T-helper 17 cell (primary cell): ENCODE measurements at regions not wholly inside any gene's neighbourhood (a gene's known extent, or its start where the extent isn't known, plus 50 kb on each side); places are given as distances from the start of the nearest gene placed in this dataset.

Experiments
- ATAC-seq: fragments of 150-1000 bp; cut with Tn5 transposase; 2 replicates; pipeline ENCODE4 v1.10.0; 2021; ENCODE audit warnings: mild to moderate bottlenecking, moderate library complexity
- DNase-seq, 3 donors: peaks; one replicate each; pipeline versions ENCODE4 v3.0.0 to v3.0.0-alpha.2; 2020 to 2021
- H3K9me3 ChIP-seq: one replicate; pipeline ENCODE4 v1.7.0; 2013; ENCODE audit warnings: low read length, mild to moderate bottlenecking; ENCODE audit not compliant: control insufficient read depth, poor library complexity, severe bottlenecking
- H3K27ac Mint-ChIP-seq: one replicate; pipeline ENCODE4 v1.8.0; 2022; ENCODE audit warnings: mild to moderate bottlenecking, moderate library complexity, mixed read lengths
- H3K27me3 Mint-ChIP-seq: one replicate; pipeline ENCODE4 v1.8.0; 2022; ENCODE audit warnings: mixed read lengths
- H3K36me3 Mint-ChIP-seq: one replicate; pipeline ENCODE4 v1.8.0; 2022; ENCODE audit warnings: low read depth, mixed read lengths
- H3K4me1 Mint-ChIP-seq: one replicate; pipeline ENCODE4 v1.8.0; 2022; ENCODE audit warnings: mild to moderate bottlenecking, mixed read lengths
- H3K4me3 Mint-ChIP-seq: one replicate; pipeline ENCODE4 v1.8.0; 2022; ENCODE audit warnings: mild to moderate bottlenecking, moderate library complexity, mixed read lengths

- DNase-seq: no peak
- H3K27me3 Mint-ChIP-seq: peaks cover 4% of the 10 kb centered on the region
- no peak overlapping the region for H3K4me3 Mint-ChIP-seq
Observed at GRCh38 chr2:128724972-128725371, 406.3 kb upstream of the HS6ST1 start.

GRCh38 chr2:128726236-128726635, 407.6 kb upstream of the HS6ST1 start:
- no peaks in the 10 kb centered on the region for H3K27me3 Mint-ChIP-seq
- no peak for DNase-seq
- H3K4me1 Mint-ChIP-seq: peaks cover 2% of the 10 kb centered on the region
- H3K27ac Mint-ChIP-seq: no peak overlapping the region
- no peaks in the 10 kb centered on the region for H3K36me3 Mint-ChIP-seq
- no peaks in the 10 kb centered on the region for H3K9me3 ChIP-seq
- ATAC-seq: no peak
- no peak overlapping the region for H3K4me3 Mint-ChIP-seq

More at GRCh38 chr2:128724972-128725371, 406.3 kb upstream of the HS6ST1 start:
- ATAC-seq: no peak
- Mint-ChIP-seq H3K4me1 (peaks cover 2% of the 10 kb centered on the region), H3K36me3 (no peaks in the 10 kb centered on the region), H3K27ac (no peak overlapping the region)
- H3K9me3 ChIP-seq: no peaks in the 10 kb centered on the region

GRCh38 chr2:128726911-128727310, 408.2 kb upstream of the HS6ST1 start:
- H3K27me3 Mint-ChIP-seq: no peaks in the 10 kb centered on the region
- ATAC-seq (no peak), DNase-seq (no peak)
- no peak overlapping the region for H3K4me3 Mint-ChIP-seq
- H3K36me3 Mint-ChIP-seq: no peaks in the 10 kb centered on the region
- H3K27ac Mint-ChIP-seq: no peak overlapping the region
- H3K4me1 Mint-ChIP-seq: peaks cover 2% of the 10 kb centered on the region
- no peaks in the 10 kb centered on the region for H3K9me3 ChIP-seq

- Mint-ChIP-seq H3K4me3 (no peak overlapping the region), H3K36me3 (no peaks in the 10 kb centered on the region), H3K27ac (no peak overlapping the region), H3K4me1 (peaks cover 2% of the 10 kb centered on the region), H3K27me3 (peaks cover 1% of the 10 kb centered on the region)
- no peaks in the 10 kb centered on the region for H3K9me3 ChIP-seq
- ATAC-seq (no peak), DNase-seq (no peak)
Observed at GRCh38 chr2:128727404-128727803, 408.7 kb upstream of the HS6ST1 start.

GRCh38 chr2:128727914-128728313, 409.2 kb upstream of the HS6ST1 start:
- Mint-ChIP-seq H3K27me3 (peaks cover 6% of the 10 kb centered on the region), H3K4me3 (no peak overlapping the region), H3K36me3 (no peaks in the 10 kb centered on the region), H3K27ac (no peak overlapping the region), H3K4me1 (peaks cover 2% of the 10 kb centered on the region)
- DNase-seq: no peak
- no peaks in the 10 kb centered on the region for H3K9me3 ChIP-seq
- ATAC-seq: no peak

- DNase-seq (no peak), ATAC-seq (no peak)
- no peak overlapping the region for H3K27ac Mint-ChIP-seq
- H3K27me3 Mint-ChIP-seq: peaks cover 13% of the 10 kb centered on the region
- H3K9me3 ChIP-seq: no peaks in the 10 kb centered on the region
- no peaks in the 10 kb centered on the region for H3K36me3 Mint-ChIP-seq
- no peak overlapping the region for H3K4me3 Mint-ChIP-seq
- H3K4me1 Mint-ChIP-seq: peaks cover 2% of the 10 kb centered on the region
Observed at GRCh38 chr2:128729051-128729450, 410.4 kb upstream of the HS6ST1 start.

GRCh38 chr2:128731994-128732650, 413.5 kb upstream of the HS6ST1 start:
- ATAC-seq: no peak
- no peak overlapping the region for H3K4me3 Mint-ChIP-seq

GRCh38 chr2:128732976-128733431, 414.3 kb upstream of the HS6ST1 start:
- DNase-seq: no peak
- no peaks in the 10 kb centered on the region for H3K9me3 ChIP-seq
- Mint-ChIP-seq H3K27ac (no peak overlapping the region), H3K4me3 (no peak overlapping the region), H3K36me3 (no peaks in the 10 kb centered on the region), H3K4me1 (peaks cover 3% of the 10 kb centered on the region), H3K27me3 (peaks cover 30% of the 10 kb centered on the region)
- no peak for ATAC-seq

More at GRCh38 chr2:128731994-128732650, 413.5 kb upstream of the HS6ST1 start:
- Mint-ChIP-seq H3K4me1 (peaks cover 3% of the 10 kb centered on the region), H3K36me3 (no peaks in the 10 kb centered on the region), H3K27ac (no peak overlapping the region), H3K27me3 (peaks cover 30% of the 10 kb centered on the region)
- no peak for DNase-seq
- no peaks in the 10 kb centered on the region for H3K9me3 ChIP-seq

- H3K27ac Mint-ChIP-seq: no peak overlapping the region
- ATAC-seq: no peak
- H3K4me3 Mint-ChIP-seq: no peak overlapping the region
- DNase-seq: no peak
- no peaks in the 10 kb centered on the region for H3K9me3 ChIP-seq
- no peaks in the 10 kb centered on the region for H3K36me3 Mint-ChIP-seq
- H3K4me1 Mint-ChIP-seq: peaks cover 3% of the 10 kb centered on the region
- peaks cover 30% of the 10 kb centered on the region for H3K27me3 Mint-ChIP-seq
Observed at GRCh38 chr2:128733450-128733849, 414.8 kb upstream of the HS6ST1 start.

- Mint-ChIP-seq H3K27me3 (peaks cover 30% of the 10 kb centered on the region), H3K27ac (no peak overlapping the region), H3K36me3 (no peaks in the 10 kb centered on the region), H3K4me1 (peaks cover 3% of the 10 kb centered on the region), H3K4me3 (peak overlapping the region; percentile 36)
- DNase-seq (no peak), ATAC-seq (peak; percentile 25)
- no peaks in the 10 kb centered on the region for H3K9me3 ChIP-seq
Observed at GRCh38 chr2:128734521-128735295, 416.0 kb upstream of the HS6ST1 start.

GRCh38 chr2:128735296-128735960, 416.8 kb upstream of the HS6ST1 start:
- Mint-ChIP-seq H3K4me1 (peaks cover 3% of the 10 kb centered on the region), H3K27me3 (peaks cover 30% of the 10 kb centered on the region), H3K36me3 (no peaks in the 10 kb centered on the region), H3K4me3 (no peak overlapping the region), H3K27ac (no peak overlapping the region)
- no peak for DNase-seq
- H3K9me3 ChIP-seq: no peaks in the 10 kb centered on the region
- no peak for ATAC-seq

- DNase-seq (no peak), ATAC-seq (no peak)
- H3K27ac Mint-ChIP-seq: no peak overlapping the region
- H3K27me3 Mint-ChIP-seq: peaks cover 30% of the 10 kb centered on the region
- no peaks in the 10 kb centered on the region for H3K36me3 Mint-ChIP-seq
- H3K4me3 Mint-ChIP-seq: no peak overlapping the region
- H3K4me1 Mint-ChIP-seq: peaks cover 3% of the 10 kb centered on the region
- no peaks in the 10 kb centered on the region for H3K9me3 ChIP-seq
Observed at GRCh38 chr2:128736046-128736688, 417.5 kb upstream of the HS6ST1 start.
